ENCODE measurements at regions not wholly inside any gene's neighbourhood (a gene's known extent, or its start where the extent isn't known, plus 50 kb on each side); places are given as distances from the start of the nearest gene placed in this dataset.

DNA sequence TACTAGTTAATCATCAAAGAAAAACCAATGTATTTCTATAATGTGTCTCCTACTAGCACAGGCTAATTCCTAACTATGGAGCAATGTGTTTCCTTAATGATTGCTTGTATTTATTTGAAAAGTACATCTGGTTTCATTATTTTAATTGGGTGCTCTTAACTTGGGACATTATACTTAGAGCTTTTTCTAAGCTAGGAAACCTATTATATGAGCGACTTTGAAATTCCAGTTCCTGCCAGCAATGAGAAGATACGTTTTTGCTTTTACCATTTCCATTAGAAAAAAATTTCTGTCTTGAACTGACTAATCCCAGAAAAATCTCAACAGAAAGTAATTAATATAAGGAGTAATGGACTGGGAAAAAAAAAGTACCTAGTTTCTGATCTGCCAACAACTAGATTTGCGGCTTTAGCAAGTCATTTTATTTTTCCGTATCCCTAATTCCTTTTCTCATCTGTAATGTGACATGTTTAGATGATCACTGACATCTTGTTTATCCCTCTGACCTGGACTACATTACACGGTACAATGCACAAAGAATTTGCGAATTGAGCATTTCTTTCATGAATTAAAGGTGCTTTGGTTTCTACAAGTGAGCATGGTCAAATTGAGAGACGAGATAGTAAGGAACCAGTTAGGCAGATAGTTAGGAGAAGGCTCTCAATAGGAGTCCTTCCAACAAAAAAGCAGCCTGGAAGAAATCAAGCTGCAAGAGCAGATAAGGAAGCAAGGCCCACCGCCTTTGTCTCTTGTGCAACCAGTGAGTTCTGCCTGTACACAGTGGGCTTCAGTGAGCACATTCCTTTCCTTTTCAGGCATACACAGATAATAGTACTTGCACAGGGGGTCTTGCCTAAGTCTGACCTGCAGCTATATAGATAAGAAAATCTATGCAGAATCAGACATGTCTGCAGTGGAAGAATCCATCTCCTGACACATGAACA is 1765.0 kb upstream of the FLRT2 start:
- H3K4me3 ChIP-seq (ENCODE audit: low read length), result no peak overlapping the region
- no peak for TF ChIP-seq CTCF (conservative IDR thresholded peaks at IDR 0.05; ENCODE audit: low read length)
- DNase-seq (ENCODE audit: low read depth), result no peak

DNA sequence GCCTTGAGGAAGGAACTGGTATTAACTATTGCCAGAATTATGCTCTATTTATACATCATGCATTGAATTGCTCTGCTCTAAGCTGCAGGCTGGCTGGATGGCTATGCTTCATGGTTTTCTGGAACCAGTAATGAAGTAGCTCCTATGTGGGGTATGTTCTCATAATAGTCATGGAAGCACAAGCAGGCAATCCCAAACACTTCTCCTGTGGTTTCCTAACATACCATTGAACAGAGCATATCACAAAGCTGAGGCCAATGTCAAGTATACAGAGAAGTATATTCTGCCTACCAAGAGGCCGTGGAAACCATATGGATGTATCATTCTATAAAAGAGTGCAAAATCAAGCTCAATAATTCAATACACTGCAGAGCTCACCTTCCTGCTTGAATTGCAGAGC is 1752.4 kb upstream of the FLRT2 start:
- DNase-seq (ENCODE audit: low read depth), result no peak
- TF ChIP-seq CTCF (conservative IDR thresholded peaks at IDR 0.05; ENCODE audit: low read length), result no peak
- H3K4me3 ChIP-seq (ENCODE audit: low read length), result no peak overlapping the region

DNA sequence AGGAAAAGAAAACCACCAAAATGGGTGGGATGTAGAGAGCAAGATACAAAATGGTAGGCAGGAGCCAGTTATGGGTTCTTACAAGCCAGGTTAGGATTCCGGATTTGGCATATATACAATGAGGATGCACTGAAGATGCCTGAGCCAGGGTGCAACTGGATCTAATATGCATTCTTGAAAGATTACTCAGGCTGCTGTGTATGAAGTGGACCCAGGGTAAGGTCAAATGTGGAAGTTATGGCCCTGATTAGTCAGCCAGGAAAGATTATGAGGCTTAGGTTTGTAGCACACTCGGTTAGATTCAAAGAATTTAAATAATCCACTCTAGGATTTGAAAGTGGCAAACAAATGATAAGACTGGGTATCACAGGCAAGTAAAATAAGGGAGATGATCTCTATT is 1750.7 kb upstream of the FLRT2 start:
- TF ChIP-seq CTCF (conservative IDR thresholded peaks at IDR 0.05; ENCODE audit: low read length), result no peak
- H3K4me3 ChIP-seq (ENCODE audit: low read length), result no peak overlapping the region
- DNase-seq (ENCODE audit: low read depth), result peak; percentile 16

DNA sequence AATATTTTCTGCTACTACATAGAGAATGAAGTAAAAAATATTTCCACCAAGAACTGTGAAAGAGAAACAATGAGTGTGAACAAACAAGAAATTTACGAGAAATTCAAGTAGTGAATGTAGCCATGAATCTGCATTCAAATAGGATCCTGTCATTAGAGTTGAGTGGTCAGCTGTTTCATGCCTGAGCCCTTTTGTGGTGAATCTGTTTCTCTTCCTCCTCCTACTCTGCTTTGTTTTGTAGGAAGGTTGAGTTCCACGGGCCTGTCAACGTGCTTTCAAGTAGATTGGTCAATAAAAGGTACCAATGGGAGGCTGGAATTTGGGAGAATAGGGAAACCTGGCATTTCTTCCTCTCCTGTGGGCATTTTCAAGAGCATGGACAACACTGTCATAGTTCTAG is 1749.6 kb upstream of the FLRT2 start:
- H3K4me3 ChIP-seq (ENCODE audit: low read length), result no peak overlapping the region
- no peak for TF ChIP-seq CTCF (conservative IDR thresholded peaks at IDR 0.05; ENCODE audit: low read length)
- no peak for DNase-seq (ENCODE audit: low read depth)

- no peak for DNase-seq (ENCODE audit: low read depth)
- TF ChIP-seq CTCF (conservative IDR thresholded peaks at IDR 0.05; ENCODE audit: low read length), result no peak
- H3K4me3 ChIP-seq (ENCODE audit: low read length), result no peak overlapping the region
These were observed 1731.5 kb upstream of the FLRT2 start for GRCh38 chr14:83798421-83798820.

- no peak overlapping the region for H3K4me3 ChIP-seq (ENCODE audit: low read length)
- no peak for DNase-seq (ENCODE audit: low read depth)
- TF ChIP-seq CTCF (conservative IDR thresholded peaks at IDR 0.05; ENCODE audit: low read length), result no peak
These were observed 1730.7 kb upstream of the FLRT2 start for GRCh38 chr14:83799233-83799632.

DNA sequence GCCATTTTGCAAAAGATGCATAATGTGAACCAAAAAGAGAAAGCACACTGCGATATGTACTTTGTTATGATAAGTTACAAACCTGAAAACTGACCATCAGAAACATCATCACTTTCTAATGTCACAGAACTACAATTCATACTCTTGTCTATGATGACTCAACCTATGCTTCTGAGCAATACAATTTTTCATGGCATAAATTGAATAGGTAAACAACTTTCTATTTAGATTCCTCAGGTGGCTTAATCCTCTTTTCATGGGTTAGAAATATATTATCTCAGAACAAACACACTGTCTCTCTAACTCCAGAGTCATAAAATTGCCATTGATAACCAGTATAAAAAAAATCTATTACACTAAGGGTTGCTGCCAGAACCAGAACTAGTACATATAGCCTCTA is 1715.0 kb upstream of the FLRT2 start:
- no peak for DNase-seq (ENCODE audit: low read depth)
- H3K4me3 ChIP-seq (ENCODE audit: low read length), result no peak overlapping the region
- TF ChIP-seq CTCF (conservative IDR thresholded peaks at IDR 0.05; ENCODE audit: low read length), result no peak
